SKM-1 (cell line): ENCODE measurements at regions not wholly inside any gene's neighbourhood (a gene's known extent, or its start where the extent isn't known, plus 50 kb on each side); places are given as distances from the start of the nearest gene placed in this dataset.

Experiments
- DNase-seq: peaks from one replicate; lab custom pipeline; 2025; ENCODE audit not compliant: unreplicated experiment; lab: John Stamatoyannopoulos, UW

- no peak for DNase-seq
Observed at GRCh38 chr15:95277266-95277665, 1045.9 kb downstream of the MCTP2 start.

GRCh38 chr15:95278532-95279245, 1047.3 kb downstream of the MCTP2 start:
- DNase-seq: no peak

- no peak for DNase-seq
Observed at GRCh38 chr15:95279277-95280019, 1048.1 kb downstream of the MCTP2 start.

- no peak for DNase-seq
Observed at GRCh38 chr15:95280711-95281110, 1049.3 kb downstream of the MCTP2 start.

DNA sequence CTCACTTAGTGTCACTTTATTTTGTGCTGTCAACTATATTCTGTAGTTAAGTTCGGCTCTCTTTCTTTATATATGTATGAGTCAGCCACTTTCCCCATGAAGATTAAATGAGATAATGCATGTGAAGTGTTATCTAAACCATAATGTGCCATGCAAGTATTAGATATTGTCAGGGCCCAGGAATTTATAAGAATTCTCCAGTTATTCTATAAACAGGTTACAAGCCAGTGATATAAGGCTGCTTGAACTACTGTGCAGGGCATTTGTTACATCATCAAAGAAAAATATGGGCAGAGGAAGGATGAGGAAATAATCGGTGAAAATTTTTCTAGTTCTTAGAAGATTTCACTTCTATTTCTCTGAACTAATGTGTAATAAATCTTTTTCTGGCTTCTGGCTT, 1049.0 kb upstream of the NR2F2 start:
- DNase-seq: no peak

DNA sequence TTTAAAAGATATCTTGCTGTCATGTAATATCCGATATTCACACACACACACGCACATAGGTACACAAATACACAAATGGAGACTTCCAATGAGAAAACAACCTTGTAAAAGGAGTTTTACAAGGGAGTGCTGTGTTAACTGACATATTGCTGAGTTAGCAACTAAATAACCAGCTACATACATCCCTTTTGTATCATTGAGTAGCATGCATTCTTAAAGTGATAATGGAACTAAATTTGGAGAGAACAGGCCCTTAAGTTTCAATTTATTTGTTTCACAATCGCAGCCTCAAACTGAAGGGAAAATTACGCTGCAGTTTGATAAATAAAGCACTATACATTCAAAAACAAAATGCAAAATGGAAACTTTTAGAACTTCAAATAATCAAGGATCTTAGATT, 1046.0 kb upstream of the NR2F2 start:
- DNase-seq: no peak

- DNase-seq: no peak
Observed at GRCh38 chr15:95284933-95285421, 1045.5 kb upstream of the NR2F2 start.

DNA sequence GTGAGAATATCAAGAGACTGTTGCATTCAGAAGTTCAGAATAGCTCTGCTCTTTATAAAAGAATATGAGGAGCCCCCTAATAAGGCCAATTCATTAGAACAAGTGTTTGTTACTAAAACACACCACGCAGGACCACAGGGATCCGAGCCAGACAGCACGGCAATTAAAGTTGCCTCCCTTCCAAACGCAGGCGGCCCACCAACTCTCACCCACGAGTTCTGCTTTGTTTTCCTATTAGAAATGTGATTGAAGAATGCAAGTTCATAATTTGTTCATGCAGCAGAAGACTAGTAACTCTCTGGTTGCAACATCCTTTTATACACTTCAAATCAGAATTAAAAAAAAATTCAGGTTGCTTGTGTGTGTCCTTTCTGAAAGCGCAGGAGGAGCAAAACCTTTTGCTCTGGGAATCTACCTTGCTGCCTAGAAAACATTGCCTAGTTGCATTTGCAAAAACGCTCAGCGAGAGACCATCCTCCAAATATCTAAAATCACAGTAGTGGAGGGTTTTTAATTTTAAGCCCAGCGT, 1044.1 kb upstream of the NR2F2 start:
- no peak for DNase-seq

DNA sequence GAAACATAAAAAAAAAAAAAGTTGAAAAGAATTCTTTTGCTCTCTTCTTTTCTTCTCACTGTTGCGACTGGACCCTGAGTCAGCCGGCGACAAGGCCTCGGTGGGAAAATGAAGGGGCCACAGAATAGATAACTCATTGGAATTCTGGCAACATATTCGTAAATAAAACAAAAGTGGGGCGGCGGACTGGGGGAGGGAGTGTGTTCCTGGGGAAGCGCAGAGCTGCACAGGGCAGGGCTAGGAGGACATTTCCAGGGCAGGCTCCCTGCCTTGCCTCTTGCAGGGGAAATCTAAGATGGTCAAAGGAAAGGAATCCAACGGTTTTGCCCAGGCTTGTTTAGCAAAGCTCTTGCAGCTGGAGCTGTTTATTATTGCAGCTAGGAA, 1042.8 kb upstream of the NR2F2 start:
- DNase-seq: no peak

DNA sequence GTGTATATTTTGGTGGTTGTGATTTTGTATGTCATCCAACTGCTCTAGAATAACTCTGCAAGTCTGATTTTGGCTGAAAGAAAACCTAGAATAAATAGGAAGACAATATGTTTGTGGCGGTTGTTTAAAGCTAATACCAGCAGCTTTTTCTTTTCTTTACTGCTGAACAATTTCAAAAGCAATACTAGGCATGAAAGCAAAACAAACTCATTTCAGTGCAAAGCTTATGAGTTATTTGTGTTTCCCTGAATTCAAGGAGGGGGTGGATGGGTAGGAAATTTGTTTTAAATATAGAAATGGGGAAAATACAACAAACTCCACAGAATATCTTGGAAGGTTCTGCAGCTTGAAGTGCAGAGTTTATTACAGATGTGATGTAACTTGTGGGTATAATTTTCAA, 1041.9 kb upstream of the NR2F2 start:
- DNase-seq: no peak

GRCh38 chr15:95290176-95290974, 1040.1 kb upstream of the NR2F2 start:
- DNase-seq: no peak

GRCh38 chr15:95291898-95292472, 1038.5 kb upstream of the NR2F2 start:
- DNase-seq: no peak

GRCh38 chr15:95292785-95293450, 1037.6 kb upstream of the NR2F2 start:
- no peak for DNase-seq

- DNase-seq: no peak
Observed at GRCh38 chr15:95293456-95294031, 1037.0 kb upstream of the NR2F2 start.

GRCh38 chr15:95295363-95295762, 1035.1 kb upstream of the NR2F2 start:
- DNase-seq: no peak

DNA sequence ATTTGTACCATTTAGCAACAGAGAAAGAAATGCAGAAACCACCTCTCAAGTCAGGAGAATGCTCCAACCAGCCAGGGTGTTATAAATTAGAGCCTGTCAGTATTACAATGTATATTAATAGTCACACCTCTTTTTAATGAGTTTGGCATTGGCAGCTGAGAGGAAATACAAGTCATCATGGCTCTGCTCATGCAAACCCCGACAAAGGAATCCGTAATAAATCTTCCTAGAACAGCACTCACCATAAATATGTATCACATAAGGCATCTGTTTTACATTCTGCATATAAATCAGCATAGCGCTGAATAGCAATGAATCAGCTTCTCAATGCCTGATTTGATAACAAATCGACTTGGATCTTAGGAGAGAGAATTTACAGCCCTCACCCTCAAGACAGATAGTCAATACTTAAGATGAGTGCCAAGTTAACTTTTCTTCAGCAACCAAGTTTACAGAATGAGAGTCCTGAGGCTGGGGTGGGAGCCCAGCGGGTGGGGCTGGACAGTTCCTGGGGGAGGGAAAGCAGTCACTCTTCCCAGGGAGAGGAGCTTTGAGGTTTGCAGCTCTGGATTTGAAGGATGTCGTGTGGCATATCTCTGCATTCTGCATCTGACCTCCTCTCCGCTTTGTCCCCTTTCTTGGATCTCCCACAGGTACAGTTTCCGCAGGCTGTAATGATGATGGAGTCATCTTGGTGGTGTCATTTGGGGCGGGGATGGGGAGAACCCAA, 1034.4 kb upstream of the NR2F2 start:
- DNase-seq: no peak

DNA sequence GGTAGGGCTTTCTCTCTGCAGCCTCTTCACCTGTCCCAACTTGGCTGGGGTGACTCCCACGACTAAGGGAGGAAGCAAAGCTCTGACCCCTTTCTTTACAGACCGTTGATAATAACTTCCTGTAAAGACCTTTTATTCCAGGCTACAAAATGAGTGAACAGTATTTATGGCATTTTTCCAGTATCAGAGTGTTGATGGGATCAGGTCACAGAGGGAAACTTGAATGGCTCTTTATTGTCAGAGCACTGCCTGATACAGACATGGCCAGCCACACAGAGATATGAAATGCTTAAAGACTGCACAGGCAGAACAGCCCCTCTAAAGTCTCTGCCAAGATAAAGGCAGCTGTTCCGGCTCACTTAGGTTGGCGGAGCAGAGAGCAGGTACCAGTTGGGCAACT, 1033.9 kb upstream of the NR2F2 start:
- no peak for DNase-seq

GRCh38 chr15:95298729-95299128, 1031.8 kb upstream of the NR2F2 start:
- no peak for DNase-seq

DNA sequence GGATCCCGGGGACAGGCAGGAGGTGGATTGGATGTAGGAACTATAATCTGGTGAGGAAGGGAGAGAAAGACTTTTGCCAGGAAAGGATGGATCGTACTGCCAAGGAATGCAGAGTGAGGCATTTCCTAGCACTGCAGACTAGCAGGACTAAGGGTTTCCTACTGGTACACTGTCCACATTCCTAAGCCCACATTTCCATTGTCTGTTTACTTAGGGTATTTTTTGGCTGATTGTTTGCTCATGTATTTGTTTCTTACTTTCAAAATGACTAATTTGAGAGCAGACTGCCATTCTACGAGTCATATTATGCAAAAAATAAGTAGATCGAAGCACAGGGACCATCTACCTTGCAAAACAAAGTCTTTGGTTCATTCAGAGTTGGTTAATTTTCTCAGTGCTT, 1029.5 kb upstream of the NR2F2 start:
- DNase-seq: no peak

DNA sequence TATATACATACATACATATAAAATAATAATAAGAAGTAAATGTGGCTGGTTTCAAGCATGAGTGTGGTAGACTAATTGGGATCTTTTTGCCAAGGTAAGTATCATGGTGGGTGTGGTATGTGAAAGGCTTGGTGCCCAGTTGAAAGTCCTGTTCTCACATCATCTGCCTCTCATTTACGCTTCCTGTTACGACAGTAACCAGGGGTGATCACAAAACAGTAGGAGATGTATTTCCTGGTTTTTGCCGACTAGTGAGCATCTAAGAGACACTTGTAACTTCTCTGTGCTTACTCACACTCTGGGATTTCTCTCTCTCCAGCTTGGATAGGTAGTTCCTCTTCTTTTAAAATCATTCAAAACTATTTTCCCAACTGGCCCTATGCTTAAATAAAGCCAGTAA, 1028.3 kb upstream of the NR2F2 start:
- DNase-seq: no peak
